ENCODE measurements at regions not wholly inside any gene's neighbourhood (a gene's known extent, or its start where the extent isn't known, plus 50 kb on each side); places are given as distances from the start of the nearest gene placed in this dataset.

DNA sequence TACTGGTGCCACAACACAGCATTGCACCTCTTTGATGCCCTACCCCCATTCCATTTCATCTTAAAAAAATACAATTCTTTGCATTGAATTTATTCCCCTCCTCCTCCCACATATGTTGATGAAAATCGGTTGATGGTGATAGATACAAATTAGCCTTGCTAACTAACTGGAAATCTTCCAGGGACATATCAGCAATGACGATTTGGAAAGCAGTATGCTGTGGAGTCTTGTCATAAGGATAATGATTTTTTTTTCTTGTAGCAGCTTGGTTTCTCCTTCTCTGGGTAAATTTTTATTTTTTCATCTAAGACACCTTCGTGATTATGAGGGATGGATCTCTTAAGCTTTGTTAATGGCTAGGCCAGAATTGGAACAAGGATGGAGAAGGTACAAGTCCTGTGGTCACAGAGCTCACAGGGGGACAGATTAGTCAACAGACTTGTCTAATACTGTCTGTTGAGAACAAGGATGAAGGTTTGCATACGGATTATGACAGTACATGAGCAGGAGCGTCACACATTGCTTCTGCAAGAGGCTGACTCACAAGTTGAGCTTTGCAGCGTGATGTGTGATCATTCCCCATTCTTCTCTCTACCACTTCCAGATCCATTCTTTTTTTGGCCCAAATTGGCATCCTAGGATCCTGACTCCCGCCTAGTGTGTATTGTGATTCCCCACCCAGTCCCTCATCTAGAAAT lies 233.1 kb upstream of the FERMT1 start (continued):
- TF ChIP-seq PREB (CRISPR knock-in tag; IDR thresholded peaks at IDR 0.05; ENCODE audit: borderline replicate concordance) = no peak

- DNase-seq (ENCODE audit: low spot score) = no peak
- ChIA-PET POLR2A (no interaction called here), CTCF (no interaction called here)
- H3K27me3 Mint-ChIP-seq (ENCODE audit: low read depth) = no peaks in the 10 kb centered on the region
- H3K4me1 Mint-ChIP-seq = no peaks in the 10 kb centered on the region
- H3K27ac Mint-ChIP-seq = no peak overlapping the region
- no peaks in the 10 kb centered on the region for H3K36me3 Mint-ChIP-seq
- ATAC-seq = no peak
- H3K9me3 Mint-ChIP-seq = 0 out of 2 replicates have a peak, but pooled peaks cover 3% of the 10 kb centered on the region
- no peak overlapping the region for H3K4me3 Mint-ChIP-seq
- no peak for TF ChIP-seq TP53 (CRISPR knock-in tag; IDR thresholded peaks at IDR 0.05)
- TF ChIP-seq ZNF317 (CRISPR knock-in tag; IDR thresholded peaks at IDR 0.05; ENCODE audit: borderline replicate concordance, low read depth) = no peak
- TF ChIP-seq JUN (CRISPR knock-in tag; IDR thresholded peaks at IDR 0.05) = no peak
- TF ChIP-seq, protein P1, sequence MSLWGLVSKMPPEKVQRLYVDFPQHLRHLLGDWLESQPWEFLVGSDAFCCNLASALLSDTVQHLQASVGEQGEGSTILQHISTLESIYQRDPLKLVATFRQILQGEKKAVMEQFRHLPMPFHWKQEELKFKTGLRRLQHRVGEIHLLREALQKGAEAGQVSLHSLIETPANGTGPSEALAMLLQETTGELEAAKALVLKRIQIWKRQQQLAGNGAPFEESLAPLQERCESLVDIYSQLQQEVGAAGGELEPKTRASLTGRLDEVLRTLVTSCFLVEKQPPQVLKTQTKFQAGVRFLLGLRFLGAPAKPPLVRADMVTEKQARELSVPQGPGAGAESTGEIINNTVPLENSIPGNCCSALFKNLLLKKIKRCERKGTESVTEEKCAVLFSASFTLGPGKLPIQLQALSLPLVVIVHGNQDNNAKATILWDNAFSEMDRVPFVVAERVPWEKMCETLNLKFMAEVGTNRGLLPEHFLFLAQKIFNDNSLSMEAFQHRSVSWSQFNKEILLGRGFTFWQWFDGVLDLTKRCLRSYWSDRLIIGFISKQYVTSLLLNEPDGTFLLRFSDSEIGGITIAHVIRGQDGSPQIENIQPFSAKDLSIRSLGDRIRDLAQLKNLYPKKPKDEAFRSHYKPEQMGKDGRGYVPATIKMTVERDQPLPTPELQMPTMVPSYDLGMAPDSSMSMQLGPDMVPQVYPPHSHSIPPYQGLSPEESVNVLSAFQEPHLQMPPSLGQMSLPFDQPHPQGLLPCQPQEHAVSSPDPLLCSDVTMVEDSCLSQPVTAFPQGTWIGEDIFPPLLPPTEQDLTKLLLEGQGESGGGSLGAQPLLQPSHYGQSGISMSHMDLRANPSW (CRISPR knock-in tag; conservative IDR thresholded peaks at IDR 0.05; ENCODE audit: low read depth) = no peak
- no peak for TF ChIP-seq TCF7 (CRISPR knock-in tag; IDR thresholded peaks at IDR 0.05; ENCODE audit: low read depth)
- no peak for TF ChIP-seq ATF2 (CRISPR knock-in tag; IDR thresholded peaks at IDR 0.05; ENCODE audit: borderline replicate concordance, low read depth)
These were observed 226.1 kb upstream of the FERMT1 start for GRCh38 chr20:6348908-6349307.

DNA sequence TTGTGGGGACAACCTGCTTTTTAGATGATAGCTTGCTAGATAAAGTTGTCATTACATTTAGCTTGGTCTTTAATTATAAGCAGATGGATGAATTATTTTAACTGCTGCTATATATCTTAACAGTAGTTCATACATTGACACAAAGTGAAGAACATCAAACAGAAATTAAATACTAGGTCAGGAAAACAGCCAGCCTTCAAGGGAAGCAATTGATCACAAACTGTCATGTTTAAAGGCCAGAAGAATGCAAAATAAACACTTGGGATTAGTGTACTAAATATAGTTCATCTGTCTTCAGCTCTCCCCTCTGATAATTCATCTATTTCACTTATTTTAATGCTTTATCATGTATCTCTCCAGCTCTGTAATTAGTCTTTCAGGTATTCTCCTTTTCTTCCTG lies 225.1 kb upstream of the FERMT1 start:
- H3K36me3 Mint-ChIP-seq = no peaks in the 10 kb centered on the region
- H3K4me3 Mint-ChIP-seq = no peak overlapping the region
- H3K27me3 Mint-ChIP-seq (ENCODE audit: low read depth) = no peaks in the 10 kb centered on the region
- DNase-seq (ENCODE audit: low spot score) (no peak), ATAC-seq (no peak)
- H3K9me3 Mint-ChIP-seq = 0 out of 2 replicates have a peak, but pooled peaks cover 3% of the 10 kb centered on the region
- ChIA-PET CTCF (no interaction called here), POLR2A (no interaction called here)
- no peak for TF ChIP-seq CBFB (CRISPR knock-in tag; IDR thresholded peaks at IDR 0.05; ENCODE audit: low read depth)
- TF ChIP-seq, protein P2, sequence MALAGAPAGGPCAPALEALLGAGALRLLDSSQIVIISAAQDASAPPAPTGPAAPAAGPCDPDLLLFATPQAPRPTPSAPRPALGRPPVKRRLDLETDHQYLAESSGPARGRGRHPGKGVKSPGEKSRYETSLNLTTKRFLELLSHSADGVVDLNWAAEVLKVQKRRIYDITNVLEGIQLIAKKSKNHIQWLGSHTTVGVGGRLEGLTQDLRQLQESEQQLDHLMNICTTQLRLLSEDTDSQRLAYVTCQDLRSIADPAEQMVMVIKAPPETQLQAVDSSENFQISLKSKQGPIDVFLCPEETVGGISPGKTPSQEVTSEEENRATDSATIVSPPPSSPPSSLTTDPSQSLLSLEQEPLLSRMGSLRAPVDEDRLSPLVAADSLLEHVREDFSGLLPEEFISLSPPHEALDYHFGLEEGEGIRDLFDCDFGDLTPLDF (CRISPR knock-in tag; IDR thresholded peaks at IDR 0.05) = no peak
- TF ChIP-seq GABPB1 (CRISPR knock-in tag; IDR thresholded peaks at IDR 0.05) = no peak
- TF ChIP-seq, protein P3, sequence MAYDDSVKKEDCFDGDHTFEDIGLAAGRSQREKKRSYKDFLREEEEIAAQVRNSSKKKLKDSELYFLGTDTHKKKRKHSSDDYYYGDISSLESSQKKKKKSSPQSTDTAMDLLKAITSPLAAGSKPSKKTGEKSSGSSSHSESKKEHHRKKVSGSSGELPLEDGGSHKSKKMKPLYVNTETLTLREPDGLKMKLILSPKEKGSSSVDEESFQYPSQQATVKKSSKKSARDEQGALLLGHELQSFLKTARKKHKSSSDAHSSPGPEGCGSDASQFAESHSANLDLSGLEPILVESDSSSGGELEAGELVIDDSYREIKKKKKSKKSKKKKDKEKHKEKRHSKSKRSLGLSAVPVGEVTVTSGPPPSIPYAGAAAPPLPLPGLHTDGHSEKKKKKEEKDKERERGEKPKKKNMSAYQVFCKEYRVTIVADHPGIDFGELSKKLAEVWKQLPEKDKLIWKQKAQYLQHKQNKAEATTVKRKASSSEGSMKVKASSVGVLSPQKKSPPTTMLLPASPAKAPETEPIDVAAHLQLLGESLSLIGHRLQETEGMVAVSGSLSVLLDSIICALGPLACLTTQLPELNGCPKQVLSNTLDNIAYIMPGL (CRISPR knock-in tag; IDR thresholded peaks at IDR 0.05) = no peak
- no peaks in the 10 kb centered on the region for H3K4me1 Mint-ChIP-seq
- H3K27ac Mint-ChIP-seq = no peak overlapping the region

DNA sequence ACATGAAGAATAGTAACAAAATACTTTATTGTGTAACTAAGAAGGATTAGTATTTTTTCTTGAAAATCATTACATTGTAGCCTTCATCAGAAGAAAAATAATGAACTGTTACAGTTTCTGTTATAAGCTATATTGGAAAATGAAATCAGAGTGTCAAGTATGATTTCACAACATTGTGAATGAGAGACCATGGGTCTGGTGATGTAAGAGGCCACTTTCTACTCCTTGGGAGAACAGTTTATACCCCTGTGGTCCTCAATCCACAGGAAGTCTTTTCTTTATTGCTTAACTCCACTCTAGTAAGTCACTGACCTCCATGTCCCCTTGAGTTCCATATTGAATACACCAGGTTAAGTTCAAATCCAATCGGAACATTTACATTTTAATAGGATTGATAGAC lies 218.7 kb upstream of the FERMT1 start:
- Mint-ChIP-seq H3K27me3 (ENCODE audit: low read depth) (no peaks in the 10 kb centered on the region), H3K9me3 (0 out of 2 replicates have a peak, but pooled peaks cover 3% of the 10 kb centered on the region), H3K27ac (no peak overlapping the region), H3K4me1 (no peaks in the 10 kb centered on the region), H3K4me3 (no peak overlapping the region), H3K36me3 (no peaks in the 10 kb centered on the region)
- no peak for ATAC-seq
- DNase-seq (ENCODE audit: low spot score) = no peak
- ChIA-PET POLR2A (no interaction called here), CTCF (no interaction called here)
- no peak for TF ChIP-seq FOXJ3 (CRISPR knock-in tag; IDR thresholded peaks at IDR 0.05; ENCODE audit: borderline replicate concordance)
- no peak for TF ChIP-seq ZSCAN18 (CRISPR knock-in tag; IDR thresholded peaks at IDR 0.05)
- TF ChIP-seq GTF2I (CRISPR knock-in tag; conservative IDR thresholded peaks at IDR 0.05) = no peak
- no peak for TF ChIP-seq ATF1 (CRISPR knock-in tag; IDR thresholded peaks at IDR 0.05)
- no peak for TF ChIP-seq PREB (CRISPR knock-in tag; IDR thresholded peaks at IDR 0.05; ENCODE audit: borderline replicate concordance)
- no peak for TF ChIP-seq CBFB (CRISPR knock-in tag; IDR thresholded peaks at IDR 0.05; ENCODE audit: low read depth)
